ENCODE measurements at regions not wholly inside any gene's neighbourhood (a gene's known extent, or its start where the extent isn't known, plus 50 kb on each side); places are given as distances from the start of the nearest gene placed in this dataset.

DNA sequence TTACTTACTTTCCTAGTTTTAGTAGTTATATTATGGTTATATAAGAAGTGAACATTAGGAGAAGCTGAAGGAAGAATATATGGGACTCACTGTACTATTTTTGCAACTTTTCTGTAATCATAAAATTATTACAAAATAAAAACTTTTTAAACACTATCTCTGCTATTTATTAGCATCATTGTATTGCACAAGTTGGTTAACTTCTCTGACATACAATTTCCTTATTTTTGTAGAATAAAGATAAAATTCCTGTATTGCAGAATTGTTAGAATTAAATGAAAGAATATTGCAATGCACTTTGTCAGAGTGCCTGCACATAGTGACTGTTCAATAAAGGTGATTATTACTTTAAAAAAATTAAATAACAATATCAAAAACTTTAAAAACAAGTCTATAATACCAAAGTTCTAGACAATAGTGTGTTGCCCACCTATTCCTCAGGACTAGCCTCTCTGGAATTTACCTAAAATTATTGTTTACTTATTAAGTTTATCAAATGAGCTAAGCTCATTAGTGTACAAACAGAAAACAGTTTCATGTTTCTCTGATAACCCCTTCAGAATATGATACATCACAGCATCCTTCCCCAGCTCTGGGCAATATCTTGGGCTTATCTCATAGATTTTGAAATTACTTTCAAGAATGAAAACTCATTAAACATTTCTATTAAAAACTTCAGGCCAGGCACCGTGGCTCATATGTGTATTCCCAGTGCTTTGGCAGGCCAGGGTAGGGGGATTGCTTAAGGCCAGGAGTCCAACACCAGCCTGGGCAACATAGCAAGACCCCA is 77.4 kb upstream of the TMPO start:
- no peak for DNase-seq (ENCODE audit: low read depth)

DNA sequence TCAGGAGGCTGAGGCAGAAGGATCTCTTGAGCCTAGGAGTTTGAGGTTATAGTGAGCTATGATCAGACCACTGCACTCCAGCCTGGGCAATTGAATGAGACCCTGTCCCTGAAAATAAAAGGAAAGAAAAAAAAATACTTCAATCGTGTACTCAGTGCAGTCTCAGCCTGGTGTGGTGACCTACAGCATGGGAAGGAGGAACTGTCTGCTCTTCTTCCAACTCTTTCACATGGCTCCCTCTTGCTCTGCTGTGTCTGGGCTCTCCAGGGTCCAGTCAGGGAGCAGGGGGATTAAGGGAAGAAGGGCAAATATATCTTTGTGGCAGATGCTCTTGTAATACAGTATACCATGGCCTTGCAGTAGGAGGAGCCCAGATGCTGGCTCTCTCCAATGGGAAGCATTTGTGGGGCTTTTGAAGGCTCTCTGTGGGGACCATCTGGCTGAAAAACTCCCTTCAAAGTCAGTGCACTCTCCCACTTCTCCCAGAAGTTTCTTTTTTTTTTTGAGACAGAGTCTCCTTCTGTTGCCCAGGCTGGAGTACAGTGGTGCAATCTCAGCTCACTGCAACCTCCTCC is 76.6 kb upstream of the TMPO start:
- DNase-seq (ENCODE audit: low read depth), result no peak

DNA sequence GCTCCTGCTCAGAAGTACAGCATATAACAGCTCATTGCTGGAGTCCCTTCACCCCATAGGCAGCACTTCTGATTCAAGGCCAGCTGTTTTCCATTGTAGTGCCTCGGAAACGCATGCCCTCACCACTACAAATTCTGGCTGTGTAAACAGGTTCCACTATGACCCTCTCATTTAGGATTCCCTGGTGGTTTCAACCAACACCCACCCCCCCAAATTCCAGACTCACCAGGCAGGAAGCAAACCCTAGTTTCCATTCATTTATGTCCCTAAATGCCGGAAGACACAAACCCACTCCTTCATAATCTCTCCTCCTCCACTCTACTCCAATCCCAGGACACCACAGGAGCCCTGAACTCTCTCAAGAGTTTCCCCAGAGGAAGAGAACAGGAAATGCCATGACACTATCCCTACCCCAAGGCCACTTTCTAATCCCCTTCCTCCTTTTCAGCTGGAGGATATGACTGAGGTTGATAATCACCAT is 75.9 kb upstream of the TMPO start:
- no peak for DNase-seq (ENCODE audit: low read depth)

DNA sequence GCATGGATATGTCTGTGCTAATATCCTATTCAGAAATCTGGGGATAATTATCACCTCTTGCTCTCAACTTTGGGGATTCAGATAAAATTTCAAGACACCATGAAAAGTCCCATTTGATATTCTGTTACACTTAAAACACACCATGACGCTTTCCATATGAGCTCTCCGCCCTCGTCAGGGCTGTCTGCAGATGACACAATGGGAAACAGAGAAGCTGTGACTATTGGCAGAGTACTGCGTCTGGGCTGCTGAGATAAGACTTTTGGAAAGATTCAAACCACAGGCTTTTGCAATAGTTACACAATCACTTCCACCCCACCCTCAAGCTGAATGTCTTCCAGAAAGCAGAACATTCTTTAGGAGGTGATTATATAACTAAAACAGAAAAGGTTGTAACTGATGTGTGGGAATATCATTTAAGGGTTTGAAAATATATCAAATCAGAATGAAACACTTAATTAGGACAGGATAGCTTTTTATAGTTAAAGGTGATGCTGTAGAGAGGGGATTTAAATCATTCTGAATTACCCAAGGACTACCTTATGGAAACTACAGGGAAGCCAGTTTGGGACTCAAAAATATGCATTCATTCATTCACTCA is 75.3 kb upstream of the TMPO start:
- DNase-seq (ENCODE audit: low read depth), result peak; percentile 91

DNA sequence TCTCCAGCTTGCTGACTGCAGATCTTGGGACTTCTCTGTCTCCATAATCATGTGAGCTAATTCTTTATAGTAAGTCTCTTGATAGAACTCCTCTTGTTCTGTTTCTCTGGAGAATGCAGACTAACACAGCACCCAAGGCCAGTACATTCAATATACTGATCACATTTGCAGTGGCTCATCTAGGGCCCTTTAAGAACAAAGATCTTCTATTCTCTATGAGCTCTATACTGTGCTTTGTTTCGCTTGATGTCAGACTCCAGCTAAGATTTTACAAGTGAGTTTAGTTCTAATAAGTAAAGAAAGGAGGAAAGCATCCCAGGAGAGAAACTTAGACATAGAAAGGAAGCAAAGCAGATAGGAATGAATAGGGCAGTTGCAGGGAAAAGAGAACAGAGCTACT is 69.3 kb upstream of the TMPO start:
- DNase-seq (ENCODE audit: low read depth), result no peak

DNA sequence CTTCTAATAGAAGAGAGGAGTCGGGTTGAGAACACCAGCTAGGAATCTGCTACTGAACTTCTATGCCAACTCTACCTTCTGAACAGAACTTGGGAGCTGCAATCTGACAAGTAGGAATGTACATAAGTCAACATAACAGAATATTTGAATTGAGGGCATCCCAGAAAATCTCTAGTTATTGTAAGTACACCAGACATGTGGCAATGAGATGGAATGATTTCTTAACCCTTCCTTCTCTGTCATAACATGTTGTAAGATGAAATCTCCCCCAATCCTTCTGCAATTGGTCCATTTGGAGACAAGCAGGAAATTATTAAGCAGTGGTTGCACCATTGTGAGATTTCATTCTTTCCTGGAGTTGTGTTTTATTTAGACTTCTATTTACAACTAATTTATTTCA is 68.7 kb upstream of the TMPO start:
- no peak for DNase-seq (ENCODE audit: low read depth)

DNA sequence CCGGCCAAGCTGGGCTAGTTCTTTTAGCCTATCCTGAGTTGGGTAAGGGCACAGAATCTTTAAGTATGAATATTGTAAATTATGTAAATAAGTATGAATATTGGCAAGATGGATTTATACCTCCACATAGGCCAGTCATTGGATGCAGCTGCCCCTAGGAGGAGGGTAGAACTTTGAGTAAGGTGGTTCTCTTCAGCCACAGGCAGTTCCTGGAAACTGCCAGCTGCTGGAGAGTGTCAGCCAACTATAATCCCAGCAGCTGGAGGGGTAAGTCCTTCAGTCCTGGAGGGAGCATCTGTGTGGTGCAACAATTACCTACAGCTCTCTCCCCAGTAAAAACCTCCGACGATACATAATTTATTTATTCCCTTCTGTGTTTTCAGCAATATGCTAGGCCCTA is 65.8 kb upstream of the TMPO start:
- no peak for DNase-seq (ENCODE audit: low read depth)

DNA sequence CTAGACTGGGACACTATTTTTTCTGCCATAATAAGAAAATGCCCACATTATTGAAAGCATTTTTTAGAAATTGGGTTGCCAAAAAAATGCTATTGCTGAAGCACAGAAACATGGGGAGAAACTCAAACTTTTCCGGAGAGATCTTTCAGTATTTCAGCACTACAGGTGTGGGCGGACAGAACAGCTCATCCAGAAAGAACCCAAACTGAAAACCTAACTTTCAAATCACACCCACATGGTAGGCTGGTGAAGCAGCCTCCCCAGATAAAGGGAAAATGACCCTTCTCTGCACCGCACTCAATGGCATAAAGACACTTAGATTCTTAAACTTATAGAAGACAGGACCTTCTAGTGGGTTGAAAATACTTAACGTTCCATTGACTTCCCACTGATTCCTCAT is 62.3 kb upstream of the TMPO start:
- no peak for DNase-seq (ENCODE audit: low read depth)

DNA sequence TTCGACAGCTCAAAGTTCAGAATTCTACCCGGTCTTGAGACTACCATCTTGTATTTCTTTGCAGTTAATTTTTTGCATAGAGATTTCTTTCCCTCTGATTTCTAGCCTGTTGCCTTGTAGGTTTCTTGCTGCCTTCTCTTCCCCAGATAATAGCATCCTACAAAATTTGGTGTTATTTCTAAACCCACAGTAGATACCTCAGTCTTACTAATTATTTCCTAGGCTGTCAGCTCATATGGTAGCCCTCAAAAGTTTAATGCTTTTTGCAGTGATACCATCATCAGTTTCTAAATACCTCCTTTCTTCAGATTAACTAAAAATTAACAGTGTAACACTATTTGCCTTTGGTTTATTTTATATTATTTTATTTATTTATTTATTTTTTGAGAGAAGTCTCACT is 61.9 kb upstream of the TMPO start:
- DNase-seq (ENCODE audit: low read depth), result no peak

DNA sequence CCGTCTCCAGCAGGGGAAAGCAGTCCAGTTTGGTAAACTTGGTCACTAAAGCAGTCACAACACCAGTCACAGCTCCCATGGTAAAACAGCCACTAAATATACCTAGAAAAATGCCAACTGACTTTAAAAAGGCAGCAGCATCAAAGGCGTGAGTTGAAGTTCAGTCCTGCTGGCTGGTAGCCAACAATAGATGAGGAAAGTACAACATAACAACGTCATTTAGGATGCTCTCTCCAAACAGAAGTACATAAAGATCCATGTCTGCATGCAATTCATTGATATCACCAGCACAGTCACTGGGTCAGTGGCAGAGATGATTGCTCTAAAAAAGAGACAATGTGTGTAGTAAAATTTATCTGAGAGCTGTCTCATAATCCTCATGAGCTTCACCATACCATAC is 59.3 kb upstream of the TMPO start:
- DNase-seq (ENCODE audit: low read depth), result no peak

DNA sequence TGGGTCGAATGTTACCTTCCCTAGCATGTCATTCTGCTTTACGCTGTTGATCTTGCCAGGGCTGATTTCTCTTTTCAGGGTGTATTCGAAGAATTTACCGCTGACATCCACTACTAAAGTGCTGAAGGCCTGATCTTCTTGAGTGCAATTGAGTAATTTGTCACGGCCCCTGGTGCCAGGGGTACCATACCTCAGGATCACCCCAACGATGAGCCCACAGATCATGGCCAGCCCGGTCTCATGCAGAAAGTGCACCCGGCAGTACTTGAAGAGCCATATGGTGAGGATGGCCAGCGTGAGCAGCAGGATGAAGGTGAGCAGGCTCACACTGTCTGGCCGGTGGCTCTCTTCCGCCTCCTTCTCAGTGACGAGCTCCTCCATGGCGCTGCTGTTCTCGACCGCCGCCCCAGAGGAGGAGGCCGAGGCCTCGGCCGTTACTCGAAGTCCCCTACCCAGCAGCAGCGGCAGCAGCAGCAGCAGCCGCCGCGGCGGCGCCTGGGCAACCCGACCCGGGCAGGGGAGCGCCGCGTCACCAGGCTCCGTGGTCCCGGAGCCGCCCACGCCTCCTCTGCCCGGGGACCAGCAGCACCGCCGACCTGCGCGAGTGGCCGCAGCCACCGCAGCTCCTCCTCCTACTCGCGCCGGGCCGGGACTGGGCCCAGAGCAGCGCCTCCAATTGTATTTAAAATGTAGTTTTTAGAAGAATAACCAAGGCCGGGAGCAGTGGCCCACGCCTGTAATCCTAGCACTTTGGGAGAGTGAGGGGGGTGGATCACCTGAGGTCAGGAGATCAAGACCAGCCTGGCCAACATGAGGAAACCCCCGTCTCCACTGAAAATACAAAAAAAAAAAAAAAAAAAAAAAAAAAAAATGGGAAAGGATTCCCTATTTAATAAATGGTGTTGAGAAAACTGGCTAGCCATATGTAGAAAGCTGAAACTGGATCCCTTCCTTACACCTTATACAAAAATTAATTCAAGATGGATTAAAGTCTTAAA is 58.5 kb upstream of the TMPO start:
- DNase-seq (ENCODE audit: low read depth), result no peak

DNA sequence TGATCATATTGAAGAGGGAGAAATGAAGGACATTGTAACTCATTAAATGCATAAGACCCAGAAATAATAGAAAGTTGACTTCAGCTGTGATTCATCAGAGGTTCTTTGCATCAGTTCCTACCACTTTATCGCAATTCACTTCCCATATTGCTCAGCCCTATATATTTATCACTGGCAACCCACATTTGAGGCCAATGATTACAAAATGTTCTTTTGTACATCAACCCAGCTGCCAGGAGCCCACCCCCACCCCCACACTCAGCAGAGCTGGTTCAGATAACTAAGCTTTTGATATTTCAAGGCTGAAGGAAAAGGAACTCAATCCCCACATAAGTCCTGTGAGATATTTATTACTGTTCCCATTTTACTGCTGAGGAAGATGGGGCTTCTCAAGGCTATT is 51.2 kb upstream of the TMPO start:
- peak; percentile 61 for DNase-seq (ENCODE audit: low read depth)

DNA sequence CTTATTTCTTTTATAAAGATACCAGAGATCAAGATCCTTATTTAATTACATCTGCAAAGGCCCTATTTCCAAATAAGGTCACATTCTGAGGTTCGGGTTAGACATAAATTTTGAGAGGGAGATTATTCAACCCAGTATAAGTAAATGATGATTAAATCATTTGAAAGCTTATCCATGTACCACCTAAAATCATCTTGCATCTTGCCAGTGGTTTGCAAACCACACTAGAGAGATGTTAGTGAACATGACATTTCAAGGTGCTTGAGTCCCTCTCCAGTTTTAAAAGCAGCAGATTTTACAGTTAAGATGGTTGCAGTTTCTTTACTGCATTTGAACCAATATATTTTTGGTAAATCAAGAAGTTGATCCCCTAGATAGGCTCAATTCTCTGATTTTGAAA is 49.9 kb upstream of the TMPO start:
- DNase-seq (ENCODE audit: low read depth), result no peak

All from HS-5 (cell line).